Astrocyte (in vitro differentiated cells and primary cell): ENCODE measurements at regions not wholly inside any gene's neighbourhood (a gene's known extent, or its start where the extent isn't known, plus 50 kb on each side); places are given as distances from the start of the nearest gene placed in this dataset.

Source experiments
- DNase-seq: peaks from one replicate; pipeline ENCODE4 v3.0.0-alpha.2; 2010; ENCODE audit warnings: low read depth
- FAIRE-seq: peaks from 2 replicates; lab custom pipeline; 2011; peaks lifted over from hg19 to GRCh38; lab: Jason Lieb, UNC
- H2AFZ ChIP-seq: 2 replicates; pipeline ENCODE4 v1.6.0; 2012; ENCODE audit warnings: low read depth, low read length, inconsistent platforms
- H3K27ac ChIP-seq: 2 replicates; pipeline ENCODE4 v1.5.1; 2011; ENCODE audit warnings: low read depth, low read length, inconsistent platforms
- H3K27me3 ChIP-seq: 2 replicates; pipeline ENCODE4 v1.6.0; 2011; ENCODE audit warnings: low read length, inconsistent platforms; ENCODE audit not compliant: insufficient read depth
- H3K36me3 ChIP-seq: 2 replicates; pipeline ENCODE4 v1.5.1; 2011; ENCODE audit warnings: low read length, inconsistent platforms; ENCODE audit not compliant: insufficient read depth
- H3K4me1 ChIP-seq: 2 replicates; pipeline ENCODE4 v1.5.1; 2011; ENCODE audit warnings: low read length, inconsistent platforms; ENCODE audit not compliant: insufficient read depth
- H3K4me2 ChIP-seq: 2 replicates; pipeline ENCODE4 v1.6.0; 2012; ENCODE audit warnings: low read length, inconsistent platforms
- H3K4me3 ChIP-seq: 2 replicates; pipeline ENCODE4 v1.5.1; 2011; ENCODE audit warnings: low read depth, mild to moderate bottlenecking, low read length, inconsistent platforms; ENCODE audit not compliant: insufficient read depth
- H3K79me2 ChIP-seq: 2 replicates; pipeline ENCODE4 v1.6.0; 2012; ENCODE audit warnings: mild to moderate bottlenecking, low read length, inconsistent platforms; ENCODE audit not compliant: insufficient read depth
- H3K9ac ChIP-seq: 2 replicates; pipeline ENCODE4 v1.6.0; 2012; ENCODE audit warnings: mild to moderate bottlenecking, low read length, inconsistent platforms
- H3K9me3 ChIP-seq: 2 replicates; pipeline ENCODE4 v1.5.1; 2012; ENCODE audit warnings: low read depth, mild to moderate bottlenecking, low read length, inconsistent platforms; ENCODE audit not compliant: insufficient read depth
- H4K20me1 ChIP-seq: 2 replicates; pipeline ENCODE4 v1.6.0; 2012; ENCODE audit warnings: low read length, inconsistent platforms; ENCODE audit not compliant: insufficient read depth
- H3K27ac Mint-ChIP-seq: one replicate; pipeline ENCODE4 v1.8.0; 2021; ENCODE audit warnings: mild to moderate bottlenecking, mixed read lengths; ENCODE audit not compliant: unreplicated experiment
- H3K27me3 Mint-ChIP-seq: one replicate; pipeline ENCODE4 v1.8.0; 2021; ENCODE audit warnings: low read depth, mixed read lengths; ENCODE audit not compliant: unreplicated experiment
- H3K36me3 Mint-ChIP-seq: one replicate; pipeline ENCODE4 v1.8.0; 2021; ENCODE audit warnings: low read depth, mixed read lengths; ENCODE audit not compliant: unreplicated experiment
- H3K4me1 Mint-ChIP-seq: one replicate; pipeline ENCODE4 v1.8.0; 2021; ENCODE audit warnings: low read depth, mixed read lengths; ENCODE audit not compliant: unreplicated experiment
- H3K4me3 Mint-ChIP-seq: one replicate; pipeline ENCODE4 v1.8.0; 2021; ENCODE audit warnings: mild to moderate bottlenecking, moderate library complexity, mixed read lengths; ENCODE audit not compliant: unreplicated experiment
- H3K9me3 Mint-ChIP-seq: one replicate; pipeline ENCODE4 v1.8.0; 2021; ENCODE audit warnings: mild to moderate bottlenecking, mixed read lengths; ENCODE audit not compliant: unreplicated experiment
- CTCF ChIP-seq: IDR thresholded peaks from 2 replicates; pipeline ENCODE4 v1.5.1; 2011; ENCODE audit warnings: low read depth, mild to moderate bottlenecking, inconsistent platforms, low read length, moderate library complexity; ENCODE audit not compliant: insufficient read depth
- EZH2 ChIP-seq: IDR thresholded peaks from 2 replicates; pipeline ENCODE4 v1.6.1; 2012; ENCODE audit warnings: mild to moderate bottlenecking, low read length, inconsistent platforms; ENCODE audit not compliant: insufficient read depth

- H3K4me1 Mint-ChIP-seq, result no peaks in the 10 kb centered on the region
- FAIRE-seq, result no peak
- H2AFZ ChIP-seq, result no peak overlapping the region
Observed at GRCh38 chr2:142544173-142544572, 333.3 kb upstream of the KYNU start.

GRCh38 chr2:142542431-142542910 lies 335.0 kb upstream of the KYNU start:
- DNase-seq (no peak), FAIRE-seq (no peak)
- Histone ChIP-seq H4K20me1 (no peaks in the 10 kb centered on the region), H3K27me3 (no peaks in the 10 kb centered on the region), H3K4me2 (no peak overlapping the region), H2AFZ (no peak overlapping the region), H3K4me1 (no peaks in the 10 kb centered on the region), H3K9ac (no peak overlapping the region), H3K4me3 (no peak overlapping the region), H3K79me2 (no peaks in the 10 kb centered on the region), H3K27ac (no peak overlapping the region), H3K36me3 (no peaks in the 10 kb centered on the region), H3K9me3 (no peaks in the 10 kb centered on the region)
- TF ChIP-seq CTCF, result no peak
- no peak for TF ChIP-seq EZH2
- Mint-ChIP-seq H3K4me1 (peaks cover 4% of the 10 kb centered on the region), H3K27me3 (no peaks in the 10 kb centered on the region), H3K36me3 (peaks cover 2% of the 10 kb centered on the region), H3K27ac (no peak overlapping the region), H3K4me3 (no peak overlapping the region), H3K9me3 (no peaks in the 10 kb centered on the region)

More at GRCh38 chr2:142544173-142544572, 333.3 kb upstream of the KYNU start:
- Histone ChIP-seq H3K36me3 (no peaks in the 10 kb centered on the region), H3K4me1 (no peaks in the 10 kb centered on the region), H3K9ac (no peak overlapping the region), H4K20me1 (no peaks in the 10 kb centered on the region), H3K27me3 (no peaks in the 10 kb centered on the region), H3K27ac (no peak overlapping the region), H3K4me3 (no peak overlapping the region), H3K4me2 (no peak overlapping the region), H3K79me2 (no peaks in the 10 kb centered on the region), H3K9me3 (no peaks in the 10 kb centered on the region)
- peaks cover 2% of the 10 kb centered on the region for H3K36me3 Mint-ChIP-seq
- no peaks in the 10 kb centered on the region for H3K27me3 Mint-ChIP-seq
- H3K27ac Mint-ChIP-seq, result no peak overlapping the region
- no peak overlapping the region for H3K4me3 Mint-ChIP-seq
- TF ChIP-seq EZH2 (no peak), CTCF (no peak)
- no peak for DNase-seq
- peaks cover 3% of the 10 kb centered on the region for H3K9me3 Mint-ChIP-seq

GRCh38 chr2:142536966-142537365 lies 340.5 kb upstream of the KYNU start:
- Histone ChIP-seq H3K27me3 (no peaks in the 10 kb centered on the region), H3K79me2 (no peaks in the 10 kb centered on the region), H2AFZ (no peak overlapping the region), H3K4me3 (no peak overlapping the region), H3K4me2 (peak overlapping the region; percentile 32), H3K27ac (no peak overlapping the region), H4K20me1 (no peaks in the 10 kb centered on the region), H3K4me1 (no peaks in the 10 kb centered on the region), H3K9ac (no peak overlapping the region), H3K9me3 (no peaks in the 10 kb centered on the region), H3K36me3 (no peaks in the 10 kb centered on the region)
- Mint-ChIP-seq H3K27ac (no peak overlapping the region), H3K4me3 (no peak overlapping the region), H3K36me3 (no peaks in the 10 kb centered on the region), H3K27me3 (no peaks in the 10 kb centered on the region), H3K4me1 (peaks cover 10% of the 10 kb centered on the region), H3K9me3 (no peaks in the 10 kb centered on the region)
- DNase-seq (peak; percentile 53), FAIRE-seq (no peak)
- TF ChIP-seq EZH2 (no peak), CTCF (no peak)
